BJ (cell line): ENCODE measurements at regions not wholly inside any gene's neighbourhood (a gene's known extent, or its start where the extent isn't known, plus 50 kb on each side); places are given as distances from the start of the nearest gene placed in this dataset.
"Not testable (repeated sequence)": the region's sequence is repeated elsewhere in the genome, so short reads cannot be mapped to it uniquely, and the experiment has no call there.

Experiments used
- CTCF ChIA-PET: fragments of 350-600 bp; formaldehyde crosslinking; extraction: SDS; loops from one replicate; lab custom pipeline; 2021; ENCODE audit warnings: antibody characterized with exemption, inconsistent platforms; lab: Yijun Ruan, JAX
- POLR2A ChIA-PET: fragments of 300-600 bp; sonication (Branson Sonifier 250); formaldehyde crosslinking; extraction: SDS; loops from one replicate; lab custom pipeline; 2021; ENCODE audit warnings: antibody characterized with exemption; lab: Charles Lee
- DNase-seq: peaks from one replicate; pipeline ENCODE4 v3.0.0-alpha.2; 2011; ENCODE audit warnings: low read depth
- H3K27me3 ChIP-seq: 2 replicates; pipeline ENCODE4 v1.6.0; 2011; ENCODE audit warnings: low read length; ENCODE audit not compliant: control insufficient read depth, insufficient read depth
- H3K36me3 ChIP-seq: 2 replicates; pipeline ENCODE4 v1.5.1; 2011; ENCODE audit warnings: low read length; ENCODE audit not compliant: control insufficient read depth, insufficient read depth
- H3K4me3 ChIP-seq: 2 replicates; pipeline ENCODE4 v1.5.1; 2011; ENCODE audit warnings: low read depth, mild to moderate bottlenecking, control low read depth, low read length
- TF ChIP-seq, protein P1 (sequence below): IDR thresholded peaks from 2 replicates; pipeline ENCODE4 v1.5.1; 2011; ENCODE audit warnings: low read depth, mild to moderate bottlenecking, control low read depth, inconsistent platforms, low read length, moderate library complexity; ENCODE audit not compliant: insufficient read depth

- ChIA-PET CTCF (no interaction called here), POLR2A (no interaction called here)
- no peak for DNase-seq
- Histone ChIP-seq H3K4me3 (no peak overlapping the region), H3K36me3 (no peaks in the 10 kb centered on the region), H3K27me3 (no peaks in the 10 kb centered on the region)
- TF ChIP-seq, protein P1, sequence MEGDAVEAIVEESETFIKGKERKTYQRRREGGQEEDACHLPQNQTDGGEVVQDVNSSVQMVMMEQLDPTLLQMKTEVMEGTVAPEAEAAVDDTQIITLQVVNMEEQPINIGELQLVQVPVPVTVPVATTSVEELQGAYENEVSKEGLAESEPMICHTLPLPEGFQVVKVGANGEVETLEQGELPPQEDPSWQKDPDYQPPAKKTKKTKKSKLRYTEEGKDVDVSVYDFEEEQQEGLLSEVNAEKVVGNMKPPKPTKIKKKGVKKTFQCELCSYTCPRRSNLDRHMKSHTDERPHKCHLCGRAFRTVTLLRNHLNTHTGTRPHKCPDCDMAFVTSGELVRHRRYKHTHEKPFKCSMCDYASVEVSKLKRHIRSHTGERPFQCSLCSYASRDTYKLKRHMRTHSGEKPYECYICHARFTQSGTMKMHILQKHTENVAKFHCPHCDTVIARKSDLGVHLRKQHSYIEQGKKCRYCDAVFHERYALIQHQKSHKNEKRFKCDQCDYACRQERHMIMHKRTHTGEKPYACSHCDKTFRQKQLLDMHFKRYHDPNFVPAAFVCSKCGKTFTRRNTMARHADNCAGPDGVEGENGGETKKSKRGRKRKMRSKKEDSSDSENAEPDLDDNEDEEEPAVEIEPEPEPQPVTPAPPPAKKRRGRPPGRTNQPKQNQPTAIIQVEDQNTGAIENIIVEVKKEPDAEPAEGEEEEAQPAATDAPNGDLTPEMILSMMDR = no peak
These were observed 234.6 kb downstream of the DLL1 start for GRCh38 chr6:170056278-170056711.

GRCh38 chr6:170055797-170056196 lies 235.1 kb downstream of the DLL1 start:
- H3K36me3 ChIP-seq, H3K4me3 ChIP-seq, POLR2A ChIA-PET: not testable (repeated sequence)

DNA sequence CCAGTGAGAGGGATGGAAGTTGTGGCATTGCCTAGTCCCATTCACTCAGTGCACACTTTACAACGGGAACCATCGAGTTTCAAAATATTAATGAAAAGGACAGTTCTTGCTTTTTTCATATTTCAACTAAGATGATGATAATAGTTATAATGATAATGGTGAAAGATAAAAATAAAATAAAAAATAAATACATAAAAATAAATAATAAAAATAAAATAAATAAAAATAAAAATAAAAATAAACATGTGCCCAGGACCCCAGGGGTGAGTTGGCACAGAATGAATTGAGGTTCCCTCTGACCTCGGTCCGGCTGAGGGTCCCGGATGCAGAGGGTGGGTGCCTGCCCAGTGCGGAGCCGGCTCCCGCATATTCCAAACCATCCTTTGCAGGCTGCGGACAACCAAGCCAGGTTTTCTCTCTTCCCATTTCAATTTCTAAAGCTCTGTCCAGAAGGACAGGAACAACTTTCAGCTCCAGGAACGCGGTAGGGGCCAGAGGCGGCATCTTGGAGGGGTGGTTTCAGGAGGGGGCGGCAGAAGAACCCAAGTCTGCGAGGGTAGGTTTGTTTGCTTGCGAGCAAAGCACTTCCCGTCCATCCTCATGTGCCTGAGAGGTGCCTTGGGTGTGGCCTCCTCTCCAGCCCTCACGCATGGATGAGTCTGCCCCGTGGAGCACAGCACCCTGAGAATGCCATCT lies 236.8 kb downstream of the DLL1 start:
- ChIA-PET CTCF (no interaction called here), POLR2A (no interaction called here)
- Histone ChIP-seq H3K36me3 (no peaks in the 10 kb centered on the region), H3K4me3 (no peak overlapping the region), H3K27me3 (no peaks in the 10 kb centered on the region)
- no peak for DNase-seq
- TF ChIP-seq, protein P1 = no peak

More at GRCh38 chr6:170055797-170056196, 235.1 kb downstream of the DLL1 start:
- H3K27me3 ChIP-seq, DNase-seq, CTCF ChIA-PET: not testable (repeated sequence)

DNA sequence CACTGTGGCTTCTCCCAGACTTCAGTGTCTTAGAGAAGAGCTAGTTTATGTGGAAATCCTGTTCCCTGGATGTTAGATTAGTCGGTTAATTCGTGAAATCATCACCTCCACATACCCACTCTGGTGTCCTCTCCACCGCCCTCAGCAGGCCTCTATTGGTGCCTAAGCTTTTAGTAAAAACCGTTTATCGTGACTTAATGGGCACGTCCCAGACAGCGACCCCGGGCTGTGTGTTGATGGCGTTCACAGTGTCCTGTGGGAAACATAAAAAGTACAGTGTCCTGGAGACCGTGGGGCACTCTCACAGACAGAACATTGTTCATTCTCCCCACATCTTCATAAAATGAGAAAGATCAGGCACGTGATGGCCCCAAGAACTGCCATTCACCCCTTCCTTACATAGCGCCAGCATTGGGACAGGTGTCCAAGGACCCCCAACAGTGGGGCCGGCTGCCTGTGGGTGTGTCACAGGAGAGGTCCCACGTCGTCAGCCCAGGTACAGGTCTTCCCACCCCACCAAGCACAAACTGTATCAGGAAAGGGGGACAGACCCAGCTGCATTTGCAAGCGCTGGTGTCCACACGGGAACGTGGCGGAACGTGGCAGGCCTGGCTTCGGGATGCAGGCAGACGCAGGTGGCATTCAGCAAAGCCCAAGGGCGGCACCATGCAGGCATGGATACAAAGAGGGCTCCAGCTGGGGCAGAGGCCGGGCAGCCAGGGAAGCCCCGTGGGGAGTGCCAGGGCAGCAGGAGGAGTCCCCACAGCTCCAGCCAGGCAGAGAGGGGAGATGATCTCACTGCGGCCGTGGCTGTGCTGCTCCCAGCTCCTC lies 237.7 kb downstream of the DLL1 start:
- no peaks in the 10 kb centered on the region for H3K27me3 ChIP-seq
- CTCF ChIA-PET = no interaction called here
- no peaks in the 10 kb centered on the region for H3K36me3 ChIP-seq
- no peak for DNase-seq
- H3K4me3 ChIP-seq = no peak overlapping the region
- POLR2A ChIA-PET = no interaction called here
- TF ChIP-seq, protein P1 = no peak

- no peak for DNase-seq
- Histone ChIP-seq H3K36me3 (no peaks in the 10 kb centered on the region), H3K27me3 (no peaks in the 10 kb centered on the region), H3K4me3 (no peak overlapping the region)
- TF ChIP-seq, protein P1 = no peak
- CTCF ChIA-PET = no interaction called here
- POLR2A ChIA-PET = no interaction called here
These were observed 239.4 kb downstream of the DLL1 start for GRCh38 chr6:170051229-170052172.
